GDM1 (cell line): ENCODE measurements at regions not wholly inside any gene's neighbourhood (a gene's known extent, or its start where the extent isn't known, plus 50 kb on each side); places are given as distances from the start of the nearest gene placed in this dataset.

Experiments used
- DNase-seq: peaks from one replicate; lab custom pipeline; 2025; lab: John Stamatoyannopoulos, UW

GRCh38 chr13:103983948-103984347, 917.7 kb upstream of the SLC10A2 start:
- no peak for DNase-seq

- DNase-seq, result no peak
Observed at GRCh38 chr13:103976371-103976770, 910.2 kb upstream of the SLC10A2 start.

- no peak for DNase-seq
Observed at GRCh38 chr13:103973740-103974139, 907.5 kb upstream of the SLC10A2 start.

- DNase-seq, result no peak
Observed at GRCh38 chr13:103969520-103970050, 903.4 kb upstream of the SLC10A2 start.

- DNase-seq, result no peak
Observed at GRCh38 chr13:103965506-103966243, 899.5 kb upstream of the SLC10A2 start.

- DNase-seq, result no peak
Observed at GRCh38 chr13:103961784-103962183, 895.6 kb upstream of the SLC10A2 start.

- DNase-seq, result no peak
Observed at GRCh38 chr13:103961129-103961528, 894.9 kb upstream of the SLC10A2 start.

- no peak for DNase-seq
Observed at GRCh38 chr13:103960001-103960400, 893.8 kb upstream of the SLC10A2 start.

GRCh38 chr13:103958691-103959090, 892.5 kb upstream of the SLC10A2 start:
- DNase-seq, result no peak

GRCh38 chr13:103957939-103958338, 891.7 kb upstream of the SLC10A2 start:
- no peak for DNase-seq

- no peak for DNase-seq
Observed at GRCh38 chr13:103953859-103954258, 887.6 kb upstream of the SLC10A2 start.

- no peak for DNase-seq
Observed at GRCh38 chr13:103952183-103952582, 886.0 kb upstream of the SLC10A2 start.

- DNase-seq, result no peak
Observed at GRCh38 chr13:103948426-103948825, 882.2 kb upstream of the SLC10A2 start.

GRCh38 chr13:103945836-103946235, 879.6 kb upstream of the SLC10A2 start:
- DNase-seq, result no peak

- no peak for DNase-seq
Observed at GRCh38 chr13:103941506-103942140, 875.4 kb upstream of the SLC10A2 start.

GRCh38 chr13:103935117-103935516, 868.9 kb upstream of the SLC10A2 start:
- no peak for DNase-seq

GRCh38 chr13:103931885-103932284, 865.7 kb upstream of the SLC10A2 start:
- no peak for DNase-seq

GRCh38 chr13:103931331-103931845, 865.2 kb upstream of the SLC10A2 start:
- DNase-seq, result no peak

GRCh38 chr13:103926118-103926517, 859.9 kb upstream of the SLC10A2 start:
- DNase-seq, result no peak

- no peak for DNase-seq
Observed at GRCh38 chr13:103908911-103909310, 842.7 kb upstream of the SLC10A2 start.

GRCh38 chr13:103908274-103908673, 842.1 kb upstream of the SLC10A2 start:
- no peak for DNase-seq

GRCh38 chr13:103903790-103904189, 837.6 kb upstream of the SLC10A2 start:
- DNase-seq, result no peak

GRCh38 chr13:103898481-103898880, 832.3 kb upstream of the SLC10A2 start:
- DNase-seq, result no peak
